Small intestine (tissue), 7 donors: ENCODE measurements at regions not wholly inside any gene's neighbourhood (a gene's known extent, or its start where the extent isn't known, plus 50 kb on each side); places are given as distances from the start of the nearest gene placed in this dataset.

Experiments used
- DNase-seq, 2 donors: peaks; one replicate each; pipeline versions ENCODE4 v3.0.0 to v3.0.0-alpha.2; 2013
- FAIRE-seq: peaks from 2 replicates; lab custom pipeline; 2012; peaks lifted over from hg19 to GRCh38; lab: Jason Lieb, UNC
- H3K27ac ChIP-seq, 3 donors: one replicate each; pipeline ENCODE4 v1.5.1; 2013; ENCODE audit warnings: low read length in 2 of 3, mild to moderate bottlenecking in 2 of 3, control low read depth in 1 of 3, inconsistent platforms in 1 of 3, low read depth in 1 of 3, moderate library complexity in 1 of 3
- H3K27me3 ChIP-seq, 3 donors: one replicate each; pipeline ENCODE4 v1.6.1; 2013; ENCODE audit warnings: low read length in 3 of 3, inconsistent platforms in 1 of 3; ENCODE audit not compliant: control insufficient read depth in 3 of 3, insufficient read depth in 3 of 3
- H3K36me3 ChIP-seq, 3 donors: one replicate each; pipeline ENCODE4 v1.6.1; 2013; ENCODE audit warnings: low read length in 3 of 3, inconsistent platforms in 1 of 3, low read depth in 1 of 3, mild to moderate bottlenecking in 1 of 3, moderate library complexity in 1 of 3; ENCODE audit not compliant: control insufficient read depth in 3 of 3, insufficient read depth in 2 of 3
- H3K4me1 ChIP-seq, 3 donors: one replicate each; pipeline ENCODE4 v1.6.1; 2013; ENCODE audit warnings: low read length in 2 of 3, inconsistent platforms in 1 of 3, low read depth in 1 of 3, mild to moderate bottlenecking in 1 of 3, moderate library complexity in 1 of 3; ENCODE audit not compliant: control insufficient read depth in 3 of 3, insufficient read depth in 2 of 3
- H3K4me3 ChIP-seq, 3 donors: one replicate each; pipeline ENCODE4 v1.5.1; 2013; ENCODE audit warnings: low read length in 3 of 3, control low read depth in 1 of 3, inconsistent platforms in 1 of 3, low read depth in 1 of 3, mild to moderate bottlenecking in 1 of 3, moderate library complexity in 1 of 3
- H3K9me3 ChIP-seq, 2 donors: one replicate each; pipeline ENCODE4 v1.6.1; 2013; ENCODE audit warnings: low read depth in 1 of 2, low read length in 1 of 2; ENCODE audit not compliant: control insufficient read depth in 2 of 2, insufficient read depth in 1 of 2
- WGBS, 3 donors: extraction: QIAGEN DNeasy Blood & Tissue Kit; methylation state at CpG; one replicate each; pipeline ENCODE4 v1.1.7; 2013; 5-methylcytosine and 5-hydroxymethylcytosine counted together
- donor health status: healthy with polysubstance abuse.
- donor health status: control.
- donor health status: control.
- donor health status: Bipolar disorder and iron deficiency.
- donor health status: healthy.

GRCh38 chr13:94784066-94784465, 71.7 kb upstream of the SOX21 start:
- FAIRE-seq: no peak
- no peak overlapping the region for H3K27ac ChIP-seq
- no peaks in the 10 kb centered on the region for H3K36me3 ChIP-seq
- no peak for DNase-seq
- H3K4me1 ChIP-seq: no peaks in the 10 kb centered on the region
- WGBS, 3 donors: 87 to 94% (median 90%) methylated on average over 6 of the region's 6 CpGs
- H3K9me3 ChIP-seq: peaks cover 0 to 9% of the 10 kb centered on the region in 2 donors
- no peak overlapping the region for H3K4me3 ChIP-seq
- H3K27me3 ChIP-seq: no peaks in the 10 kb centered on the region

DNA sequence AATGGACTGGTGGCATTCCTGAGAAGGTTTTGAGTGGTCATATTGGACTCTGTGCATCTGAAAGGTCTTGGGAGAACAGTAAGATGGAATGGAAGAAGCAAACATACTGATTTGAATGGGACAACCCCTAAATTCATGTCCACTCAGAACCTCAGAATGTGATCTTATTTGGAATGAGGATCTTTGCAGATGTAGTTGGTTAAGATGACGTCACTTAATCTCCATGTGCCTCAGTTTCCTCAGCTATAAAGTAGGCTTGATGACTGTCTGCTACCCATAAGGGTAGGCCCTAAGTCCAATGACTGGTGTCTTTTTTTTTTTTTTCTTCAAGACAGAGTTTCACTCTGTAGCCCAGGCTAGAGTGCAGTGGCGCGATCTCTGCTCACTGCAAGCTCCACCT, 71.1 kb upstream of the SOX21 start:
- Histone ChIP-seq H3K9me3 (peaks cover 0 to 9% of the 10 kb centered on the region in 2 donors), H3K36me3 (no peaks in the 10 kb centered on the region), H3K4me3 (no peak overlapping the region), H3K27me3 (no peaks in the 10 kb centered on the region), H3K4me1 (no peaks in the 10 kb centered on the region), H3K27ac (no peak overlapping the region)
- WGBS, 3 donors: 97 to 100% (median 98%) methylated on average over 3 of the region's 3 CpGs
- DNase-seq (no peak), FAIRE-seq (no peak)

GRCh38 chr13:94780421-94780820, 68.1 kb upstream of the SOX21 start:
- no peak overlapping the region for H3K27ac ChIP-seq
- no peaks in the 10 kb centered on the region for H3K4me1 ChIP-seq
- H3K36me3 ChIP-seq: no peaks in the 10 kb centered on the region
- H3K4me3 ChIP-seq: no peak overlapping the region
- H3K27me3 ChIP-seq: peaks cover 0 to 2% (median 0%) of the 10 kb centered on the region in 3 donors
- WGBS, 3 donors: 30 to 67% (median 44%) methylated on average over 4 of the region's 4 CpGs
- no peak for FAIRE-seq
- peaks cover 0 to 9% of the 10 kb centered on the region in 2 donors for H3K9me3 ChIP-seq
- DNase-seq: peak in 1 of 2 donors; percentile 20

GRCh38 chr13:94778986-94779385, 66.6 kb upstream of the SOX21 start:
- no peak overlapping the region for H3K27ac ChIP-seq
- H3K27me3 ChIP-seq: peaks cover 0 to 2% (median 0%) of the 10 kb centered on the region in 3 donors
- no peak for FAIRE-seq
- H3K9me3 ChIP-seq: peaks cover 0 to 9% of the 10 kb centered on the region in 2 donors
- no peaks in the 10 kb centered on the region for H3K4me1 ChIP-seq
- WGBS, 3 donors: 56 to 68% (median 59%) methylated on average over 5 of the region's 5 CpGs
- no peak overlapping the region for H3K4me3 ChIP-seq
- DNase-seq: no peak
- H3K36me3 ChIP-seq: no peaks in the 10 kb centered on the region

DNA sequence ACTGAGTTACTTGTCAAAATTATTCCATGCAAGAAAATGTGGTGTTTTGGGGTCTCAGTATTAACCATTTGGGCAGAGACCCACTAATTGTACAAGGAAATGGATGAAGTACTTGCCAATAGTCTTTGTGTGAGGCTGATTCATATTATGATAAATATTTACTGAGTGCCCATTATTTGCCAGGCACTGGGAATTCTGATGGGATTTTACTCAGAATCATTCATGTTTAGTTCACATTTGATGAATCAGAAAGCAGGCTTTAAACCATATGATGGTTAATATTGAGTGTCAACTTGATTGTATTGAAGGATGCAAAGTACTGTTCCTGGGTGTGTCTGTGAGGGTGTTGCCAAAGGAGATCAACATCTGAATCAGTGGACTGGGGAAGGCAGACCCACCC, 66.2 kb upstream of the SOX21 start:
- Histone ChIP-seq H3K9me3 (peaks cover 0 to 9% of the 10 kb centered on the region in 2 donors), H3K27ac (no peak overlapping the region), H3K36me3 (no peaks in the 10 kb centered on the region), H3K27me3 (peaks cover 0 to 2% (median 0%) of the 10 kb centered on the region in 3 donors), H3K4me3 (no peak overlapping the region), H3K4me1 (no peaks in the 10 kb centered on the region)
- FAIRE-seq: no peak
- DNase-seq: no peak

- Histone ChIP-seq H3K9me3 (peaks cover 0 to under 1% of the 10 kb centered on the region in 2 donors), H3K4me1 (no peaks in the 10 kb centered on the region), H3K27me3 (peaks cover 0 to 2% (median 0%) of the 10 kb centered on the region in 3 donors), H3K4me3 (no peak overlapping the region), H3K36me3 (no peaks in the 10 kb centered on the region), H3K27ac (no peak overlapping the region)
- 48 to 64% (median 57%) methylated on average over 1 of the region's 1 CpG for WGBS, 3 donors
- no peak for FAIRE-seq
- DNase-seq: no peak
Observed at GRCh38 chr13:94776956-94777355, 64.6 kb upstream of the SOX21 start.

GRCh38 chr13:94776300-94776699, 64.0 kb upstream of the SOX21 start:
- H3K4me1 ChIP-seq: no peaks in the 10 kb centered on the region
- no peak overlapping the region for H3K4me3 ChIP-seq
- no peak overlapping the region for H3K27ac ChIP-seq
- no peak for FAIRE-seq
- no peak for DNase-seq
- no peaks in the 10 kb centered on the region for H3K9me3 ChIP-seq
- 89 to 96% (median 92%) methylated on average over 11 of the region's 11 CpGs for WGBS, 3 donors
- no peaks in the 10 kb centered on the region for H3K36me3 ChIP-seq
- peaks cover 0 to 2% (median 0%) of the 10 kb centered on the region in 3 donors for H3K27me3 ChIP-seq

DNA sequence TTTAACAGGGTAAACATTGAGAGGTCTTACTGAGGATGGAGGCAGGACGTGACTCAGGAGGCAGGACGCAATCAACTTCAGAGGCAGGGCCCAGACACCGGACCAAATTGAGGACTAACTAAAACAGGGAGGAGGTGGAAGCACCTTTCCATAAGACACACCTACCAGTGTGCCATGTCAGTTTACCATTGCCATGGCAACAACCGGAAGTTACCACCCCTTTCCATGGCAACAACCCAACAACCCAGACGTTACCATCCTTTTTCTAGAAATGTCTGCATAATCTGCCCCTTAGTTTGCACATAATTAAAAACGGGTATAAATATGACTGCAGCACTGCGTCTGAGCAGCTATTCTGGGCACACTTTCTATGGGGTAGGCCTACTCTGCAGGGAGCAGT, 53.5 kb upstream of the SOX21 start:
- Histone ChIP-seq H3K27me3 (peaks cover 0 to 4% (median 2%) of the 10 kb centered on the region in 3 donors), H3K9me3 (no peaks in the 10 kb centered on the region), H3K36me3 (no peaks in the 10 kb centered on the region), H3K27ac (no peak overlapping the region), H3K4me3 (no peak overlapping the region), H3K4me1 (no peaks in the 10 kb centered on the region)
- WGBS, 3 donors: 71 to 79% (median 78%) methylated on average over 7 of the region's 7 CpGs
- no peak for DNase-seq
- FAIRE-seq: no peak
